A549 (cell line): ENCODE measurements at regions not wholly inside any gene's neighbourhood (a gene's known extent, or its start where the extent isn't known, plus 50 kb on each side); places are given as distances from the start of the nearest gene placed in this dataset.

ENCODE experiments used
- FOSL2 ChIP-seq, 2 experiments: fragments of 450-650 bp in 1 of 2; fragments of >200 bp in 1 of 2; sonication (Bioruptor Twin) in 1 of 2; formaldehyde crosslinking; IDR thresholded peaks; 2 replicates each; pipeline versions ENCODE4 v1.5.0 to v1.6.1; 2016 to 2020; ENCODE audit warnings: mild to moderate bottlenecking in 1 of 2, moderate library complexity in 1 of 2
- GATA3 ChIP-seq: IDR thresholded peaks from 2 replicates; pipeline ENCODE4 v1.6.1; 2012; ENCODE audit warnings: borderline replicate concordance
- NFE2L2 ChIP-seq: fragments of 150-350 bp; conservative IDR thresholded peaks from 2 replicates; pipeline ENCODE4 v1.6.1; 2014; ENCODE audit warnings: low read length
- NR3C1 ChIP-seq: fragments of >200 bp; sonication (Bioruptor Twin); formaldehyde crosslinking; IDR thresholded peaks from 3 replicates; pipeline ENCODE4 v1.6.1; 2017
- POLR2A ChIP-seq: IDR thresholded peaks from 2 replicates; pipeline ENCODE4 v1.6.1; 2012; ENCODE audit warnings: mild to moderate bottlenecking, low read length
- RCOR1 ChIP-seq: fragments of 150-350 bp; IDR thresholded peaks from 2 replicates; pipeline ENCODE4 v1.6.1; 2014; ENCODE audit warnings: antibody characterized with exemption, low read length, low read depth
- USF2 ChIP-seq: fragments of 450-650 bp; IDR thresholded peaks from 2 replicates; pipeline ENCODE4 v1.6.1; 2014; ENCODE audit warnings: antibody characterized with exemption
- TF ChIP-seq, protein P1 (sequence below): fragments of >200 bp; sonication (Bioruptor Twin); formaldehyde crosslinking; IDR thresholded peaks from 3 replicates; pipeline ENCODE4 v1.5.1; 2016

DNA sequence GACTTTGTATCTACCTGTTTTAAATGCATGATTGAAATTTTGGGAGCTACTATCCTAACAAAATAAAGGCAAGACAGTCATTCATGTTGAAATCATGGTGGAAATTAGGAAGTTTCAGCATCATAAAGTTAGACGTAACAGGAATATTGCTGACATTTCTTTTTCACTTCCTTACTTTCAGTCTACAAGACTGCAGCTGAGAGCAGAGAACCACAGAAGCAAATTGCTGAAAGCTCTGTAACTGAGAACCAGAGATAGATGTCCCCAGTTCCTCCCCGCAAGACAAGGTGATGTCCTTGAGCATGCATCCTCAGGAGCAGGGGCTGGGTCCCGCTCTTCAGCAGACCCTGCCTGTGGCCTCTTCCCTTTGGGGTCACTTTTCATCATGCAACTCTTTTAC lies 466.3 kb upstream of the POM121L12 start:
- TF ChIP-seq, protein P1, sequence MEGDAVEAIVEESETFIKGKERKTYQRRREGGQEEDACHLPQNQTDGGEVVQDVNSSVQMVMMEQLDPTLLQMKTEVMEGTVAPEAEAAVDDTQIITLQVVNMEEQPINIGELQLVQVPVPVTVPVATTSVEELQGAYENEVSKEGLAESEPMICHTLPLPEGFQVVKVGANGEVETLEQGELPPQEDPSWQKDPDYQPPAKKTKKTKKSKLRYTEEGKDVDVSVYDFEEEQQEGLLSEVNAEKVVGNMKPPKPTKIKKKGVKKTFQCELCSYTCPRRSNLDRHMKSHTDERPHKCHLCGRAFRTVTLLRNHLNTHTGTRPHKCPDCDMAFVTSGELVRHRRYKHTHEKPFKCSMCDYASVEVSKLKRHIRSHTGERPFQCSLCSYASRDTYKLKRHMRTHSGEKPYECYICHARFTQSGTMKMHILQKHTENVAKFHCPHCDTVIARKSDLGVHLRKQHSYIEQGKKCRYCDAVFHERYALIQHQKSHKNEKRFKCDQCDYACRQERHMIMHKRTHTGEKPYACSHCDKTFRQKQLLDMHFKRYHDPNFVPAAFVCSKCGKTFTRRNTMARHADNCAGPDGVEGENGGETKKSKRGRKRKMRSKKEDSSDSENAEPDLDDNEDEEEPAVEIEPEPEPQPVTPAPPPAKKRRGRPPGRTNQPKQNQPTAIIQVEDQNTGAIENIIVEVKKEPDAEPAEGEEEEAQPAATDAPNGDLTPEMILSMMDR = no peak
- TF ChIP-seq GATA3 = no peak
- no peak for TF ChIP-seq USF2
- TF ChIP-seq FOSL2 (IDR thresholded peaks at IDR 0.05) = no peak
- TF ChIP-seq FOSL2 (CRISPR knock-in tag; IDR thresholded peaks at IDR 0.05) = no peak
- no peak for TF ChIP-seq NR3C1
- no peak for TF ChIP-seq NFE2L2
- no peak for TF ChIP-seq POLR2A
- no peak for TF ChIP-seq RCOR1
